T-helper 9 cell (primary cell): ENCODE measurements at regions not wholly inside any gene's neighbourhood (a gene's known extent, or its start where the extent isn't known, plus 50 kb on each side); places are given as distances from the start of the nearest gene placed in this dataset.

Experiments
- DNase-seq: peaks from one replicate; pipeline ENCODE4 v3.0.0-alpha.2; 2020

GRCh38 chr1:8167936-8168335, 141.8 kb upstream of the ERRFI1 start:
- no peak for DNase-seq

- no peak for DNase-seq
These were observed 140.3 kb upstream of the ERRFI1 start for GRCh38 chr1:8166406-8166805.

GRCh38 chr1:8165595-8166360, 139.7 kb upstream of the ERRFI1 start:
- DNase-seq, result no peak

- DNase-seq, result no peak
These were observed 138.6 kb upstream of the ERRFI1 start for GRCh38 chr1:8164670-8165069.

- DNase-seq, result no peak
These were observed 136.9 kb upstream of the ERRFI1 start for GRCh38 chr1:8163039-8163438.

- DNase-seq, result no peak
These were observed 136.1 kb upstream of the ERRFI1 start for GRCh38 chr1:8162168-8162567.

- DNase-seq, result no peak
These were observed 135.5 kb upstream of the ERRFI1 start for GRCh38 chr1:8161546-8162105.

GRCh38 chr1:8159470-8160024, 133.4 kb upstream of the ERRFI1 start:
- no peak for DNase-seq

GRCh38 chr1:8158995-8159394, 132.9 kb upstream of the ERRFI1 start:
- DNase-seq, result no peak

GRCh38 chr1:8157765-8158164, 131.7 kb upstream of the ERRFI1 start:
- DNase-seq, result no peak

- no peak for DNase-seq
These were observed 129.5 kb upstream of the ERRFI1 start for GRCh38 chr1:8155528-8156186.

- DNase-seq, result no peak
These were observed 128.5 kb upstream of the ERRFI1 start for GRCh38 chr1:8154621-8155052.

- DNase-seq, result no peak
These were observed 127.9 kb upstream of the ERRFI1 start for GRCh38 chr1:8153961-8154360.

- DNase-seq, result peak; percentile 23
These were observed 126.9 kb upstream of the ERRFI1 start for GRCh38 chr1:8152731-8153702.

GRCh38 chr1:8151647-8152046, 125.5 kb upstream of the ERRFI1 start:
- DNase-seq, result no peak

GRCh38 chr1:8149756-8150155, 123.6 kb upstream of the ERRFI1 start:
- peak; percentile 21 for DNase-seq

- no peak for DNase-seq
These were observed 121.8 kb upstream of the ERRFI1 start for GRCh38 chr1:8147956-8148355.

- DNase-seq, result no peak
These were observed 120.2 kb upstream of the ERRFI1 start for GRCh38 chr1:8146257-8146855.

- no peak for DNase-seq
These were observed 119.6 kb upstream of the ERRFI1 start for GRCh38 chr1:8145545-8146202.

- DNase-seq, result no peak
These were observed 118.2 kb upstream of the ERRFI1 start for GRCh38 chr1:8144323-8144722.

GRCh38 chr1:8142955-8143629, 117.0 kb upstream of the ERRFI1 start:
- DNase-seq, result no peak
